WTC11 (cell line): ENCODE measurements at regions not wholly inside any gene's neighbourhood (a gene's known extent, or its start where the extent isn't known, plus 50 kb on each side); places are given as distances from the start of the nearest gene placed in this dataset.

ENCODE experiments used
- ELF4 ChIP-seq: sonication (generic); formaldehyde crosslinking; IDR thresholded peaks from 2 replicates; pipeline ENCODE4 v1.8.1; 2022; ENCODE audit warnings: low read depth, mild to moderate bottlenecking, moderate library complexity, missing genetic modification reagents
- TEAD4 ChIP-seq: sonication (generic); formaldehyde crosslinking; IDR thresholded peaks from 2 replicates; pipeline ENCODE4 v1.8.0; 2022; ENCODE audit warnings: mild to moderate bottlenecking, missing genetic modification reagents

- TF ChIP-seq ELF4 (CRISPR knock-in tag) (no peak), TEAD4 (no peak)
These were observed 397.9 kb upstream of the NR5A2 start for GRCh38 chr1:199629624-199630023.
